Liver (tissue), 3 donors: ENCODE measurements at regions not wholly inside any gene's neighbourhood (a gene's known extent, or its start where the extent isn't known, plus 50 kb on each side); places are given as distances from the start of the nearest gene placed in this dataset.

ENCODE experiments used
- JUND ChIP-seq, 2 donors: IDR thresholded peaks; 2 replicates each; pipeline ENCODE4 v1.6.1; 2016; ENCODE audit warnings: antibody characterized with exemption in 2 of 2
- RAD21 ChIP-seq, 2 donors: IDR thresholded peaks; 2 replicates each; pipeline ENCODE4 v1.6.1; 2016; ENCODE audit warnings: antibody characterized with exemption in 2 of 2, mild to moderate bottlenecking in 2 of 2
- RXRA ChIP-seq, 2 donors: IDR thresholded peaks; 2 replicates each; pipeline ENCODE4 v1.6.1; 2017 to 2018; ENCODE audit warnings: antibody characterized with exemption in 2 of 2, mild to moderate bottlenecking in 1 of 2
- SP1 ChIP-seq: IDR thresholded peaks from 2 replicates; pipeline ENCODE4 v1.6.1; 2018; ENCODE audit warnings: antibody characterized with exemption, mild to moderate bottlenecking
- TAF1 ChIP-seq: conservative IDR thresholded peaks from 2 replicates; pipeline ENCODE4 v1.6.1; 2016; ENCODE audit warnings: antibody characterized with exemption, mild to moderate bottlenecking
- YY1 ChIP-seq: IDR thresholded peaks from 2 replicates; pipeline ENCODE4 v1.6.1; 2016; ENCODE audit warnings: antibody characterized with exemption, mild to moderate bottlenecking
- TF ChIP-seq, protein P1 (sequence below): IDR thresholded peaks from 2 replicates; pipeline ENCODE4 v1.6.1; 2016; ENCODE audit warnings: antibody characterized with exemption
- TF ChIP-seq, protein P2 (sequence below): fragments of 150-350 bp; IDR thresholded peaks from 2 replicates; pipeline ENCODE4 v1.5.1; 2017; ENCODE audit warnings: improper control_type of control experiment, low read depth, low read length; ENCODE audit not compliant: missing input control
- TF ChIP-seq, protein P3 (sequence below): IDR thresholded peaks from 2 replicates; pipeline ENCODE4 v1.6.1; 2016; ENCODE audit warnings: antibody characterized with exemption, mild to moderate bottlenecking
- TF ChIP-seq, protein P4 (sequence below): IDR thresholded peaks from 2 replicates; pipeline ENCODE4 v1.6.1; 2016; ENCODE audit warnings: antibody characterized with exemption
- TF ChIP-seq, protein P5 (sequence below): IDR thresholded peaks from 2 replicates; pipeline ENCODE4 v1.6.1; 2016; ENCODE audit warnings: antibody characterized with exemption
- donor health status: healthy.
- donor health status: healthy.

DNA sequence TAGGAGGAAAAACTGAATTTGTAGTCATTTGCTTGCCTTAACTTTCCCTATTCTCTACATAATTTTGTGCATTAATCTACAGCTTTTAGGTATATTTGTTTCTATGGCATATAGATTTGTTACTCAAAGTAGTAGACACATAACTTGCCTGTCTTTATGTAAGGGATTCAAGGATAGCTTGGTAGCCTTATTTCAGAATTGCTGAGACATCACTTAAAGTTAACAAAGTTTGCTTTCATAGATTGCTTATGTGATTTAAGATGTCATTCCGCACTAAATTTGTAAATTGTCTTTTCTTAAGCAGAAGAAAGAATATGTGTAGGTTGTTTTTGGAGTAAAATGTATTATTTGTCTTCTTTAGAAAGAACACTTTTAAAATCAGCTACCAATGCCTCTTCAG lies 477.7 kb upstream of the NOVA1 start:
- TF ChIP-seq YY1 (no peak), JUND (IDR thresholded peaks at IDR 0.05) (no peak), RAD21 (IDR thresholded peaks at IDR 0.05) (no peak), TAF1 (no peak), SP1 (no peak), RXRA (IDR thresholded peaks at IDR 0.05) (no peak)
- TF ChIP-seq, protein P1, sequence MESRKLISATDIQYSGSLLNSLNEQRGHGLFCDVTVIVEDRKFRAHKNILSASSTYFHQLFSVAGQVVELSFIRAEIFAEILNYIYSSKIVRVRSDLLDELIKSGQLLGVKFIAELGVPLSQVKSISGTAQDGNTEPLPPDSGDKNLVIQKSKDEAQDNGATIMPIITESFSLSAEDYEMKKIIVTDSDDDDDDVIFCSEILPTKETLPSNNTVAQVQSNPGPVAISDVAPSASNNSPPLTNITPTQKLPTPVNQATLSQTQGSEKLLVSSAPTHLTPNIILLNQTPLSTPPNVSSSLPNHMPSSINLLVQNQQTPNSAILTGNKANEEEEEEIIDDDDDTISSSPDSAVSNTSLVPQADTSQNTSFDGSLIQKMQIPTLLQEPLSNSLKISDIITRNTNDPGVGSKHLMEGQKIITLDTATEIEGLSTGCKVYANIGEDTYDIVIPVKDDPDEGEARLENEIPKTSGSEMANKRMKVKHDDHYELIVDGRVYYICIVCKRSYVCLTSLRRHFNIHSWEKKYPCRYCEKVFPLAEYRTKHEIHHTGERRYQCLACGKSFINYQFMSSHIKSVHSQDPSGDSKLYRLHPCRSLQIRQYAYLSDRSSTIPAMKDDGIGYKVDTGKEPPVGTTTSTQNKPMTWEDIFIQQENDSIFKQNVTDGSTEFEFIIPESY = no peak
- TF ChIP-seq, protein P2, sequence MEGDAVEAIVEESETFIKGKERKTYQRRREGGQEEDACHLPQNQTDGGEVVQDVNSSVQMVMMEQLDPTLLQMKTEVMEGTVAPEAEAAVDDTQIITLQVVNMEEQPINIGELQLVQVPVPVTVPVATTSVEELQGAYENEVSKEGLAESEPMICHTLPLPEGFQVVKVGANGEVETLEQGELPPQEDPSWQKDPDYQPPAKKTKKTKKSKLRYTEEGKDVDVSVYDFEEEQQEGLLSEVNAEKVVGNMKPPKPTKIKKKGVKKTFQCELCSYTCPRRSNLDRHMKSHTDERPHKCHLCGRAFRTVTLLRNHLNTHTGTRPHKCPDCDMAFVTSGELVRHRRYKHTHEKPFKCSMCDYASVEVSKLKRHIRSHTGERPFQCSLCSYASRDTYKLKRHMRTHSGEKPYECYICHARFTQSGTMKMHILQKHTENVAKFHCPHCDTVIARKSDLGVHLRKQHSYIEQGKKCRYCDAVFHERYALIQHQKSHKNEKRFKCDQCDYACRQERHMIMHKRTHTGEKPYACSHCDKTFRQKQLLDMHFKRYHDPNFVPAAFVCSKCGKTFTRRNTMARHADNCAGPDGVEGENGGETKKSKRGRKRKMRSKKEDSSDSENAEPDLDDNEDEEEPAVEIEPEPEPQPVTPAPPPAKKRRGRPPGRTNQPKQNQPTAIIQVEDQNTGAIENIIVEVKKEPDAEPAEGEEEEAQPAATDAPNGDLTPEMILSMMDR = no peak
- TF ChIP-seq, protein P3, sequence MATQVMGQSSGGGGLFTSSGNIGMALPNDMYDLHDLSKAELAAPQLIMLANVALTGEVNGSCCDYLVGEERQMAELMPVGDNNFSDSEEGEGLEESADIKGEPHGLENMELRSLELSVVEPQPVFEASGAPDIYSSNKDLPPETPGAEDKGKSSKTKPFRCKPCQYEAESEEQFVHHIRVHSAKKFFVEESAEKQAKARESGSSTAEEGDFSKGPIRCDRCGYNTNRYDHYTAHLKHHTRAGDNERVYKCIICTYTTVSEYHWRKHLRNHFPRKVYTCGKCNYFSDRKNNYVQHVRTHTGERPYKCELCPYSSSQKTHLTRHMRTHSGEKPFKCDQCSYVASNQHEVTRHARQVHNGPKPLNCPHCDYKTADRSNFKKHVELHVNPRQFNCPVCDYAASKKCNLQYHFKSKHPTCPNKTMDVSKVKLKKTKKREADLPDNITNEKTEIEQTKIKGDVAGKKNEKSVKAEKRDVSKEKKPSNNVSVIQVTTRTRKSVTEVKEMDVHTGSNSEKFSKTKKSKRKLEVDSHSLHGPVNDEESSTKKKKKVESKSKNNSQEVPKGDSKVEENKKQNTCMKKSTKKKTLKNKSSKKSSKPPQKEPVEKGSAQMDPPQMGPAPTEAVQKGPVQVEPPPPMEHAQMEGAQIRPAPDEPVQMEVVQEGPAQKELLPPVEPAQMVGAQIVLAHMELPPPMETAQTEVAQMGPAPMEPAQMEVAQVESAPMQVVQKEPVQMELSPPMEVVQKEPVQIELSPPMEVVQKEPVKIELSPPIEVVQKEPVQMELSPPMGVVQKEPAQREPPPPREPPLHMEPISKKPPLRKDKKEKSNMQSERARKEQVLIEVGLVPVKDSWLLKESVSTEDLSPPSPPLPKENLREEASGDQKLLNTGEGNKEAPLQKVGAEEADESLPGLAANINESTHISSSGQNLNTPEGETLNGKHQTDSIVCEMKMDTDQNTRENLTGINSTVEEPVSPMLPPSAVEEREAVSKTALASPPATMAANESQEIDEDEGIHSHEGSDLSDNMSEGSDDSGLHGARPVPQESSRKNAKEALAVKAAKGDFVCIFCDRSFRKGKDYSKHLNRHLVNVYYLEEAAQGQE = no peak
- TF ChIP-seq, protein P4, sequence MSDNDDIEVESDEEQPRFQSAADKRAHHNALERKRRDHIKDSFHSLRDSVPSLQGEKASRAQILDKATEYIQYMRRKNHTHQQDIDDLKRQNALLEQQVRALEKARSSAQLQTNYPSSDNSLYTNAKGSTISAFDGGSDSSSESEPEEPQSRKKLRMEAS = no peak
- TF ChIP-seq, protein P5, sequence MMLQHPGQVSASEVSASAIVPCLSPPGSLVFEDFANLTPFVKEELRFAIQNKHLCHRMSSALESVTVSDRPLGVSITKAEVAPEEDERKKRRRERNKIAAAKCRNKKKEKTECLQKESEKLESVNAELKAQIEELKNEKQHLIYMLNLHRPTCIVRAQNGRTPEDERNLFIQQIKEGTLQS = no peak
